Psoas muscle (tissue), 7 donors: ENCODE measurements at regions not wholly inside any gene's neighbourhood (a gene's known extent, or its start where the extent isn't known, plus 50 kb on each side); places are given as distances from the start of the nearest gene placed in this dataset.

Source experiments
- ATAC-seq, 4 donors: fragments of 200-7000 bp; cut with Tn5 transposase; one replicate each; pipeline ENCODE4 v1.9.1; 2020; ENCODE audit warnings: moderate library complexity in 3 of 4, mild to moderate bottlenecking in 2 of 4
- DNase-seq, 2 donors: peaks; one replicate each; pipeline ENCODE4 v3.0.0-alpha.2; 2020
- H3K27ac ChIP-seq: fragments of 200-600 bp; one replicate; pipeline ENCODE4 v1.8.0; 2022
- H3K27me3 ChIP-seq, 3 donors: fragments of 200-600 bp in 1 of 3; one replicate each; pipeline versions ENCODE4 v1.6.1 to v1.8.0; 2013 to 2022; ENCODE audit warnings: low read length in 2 of 3, mild to moderate bottlenecking in 2 of 3, moderate library complexity in 1 of 3; ENCODE audit not compliant: insufficient read depth in 3 of 3
- H3K36me3 ChIP-seq, 2 donors: fragments of 200-600 bp in 1 of 2; one replicate each; pipeline versions ENCODE4 v1.6.1 to v1.8.0; 2013 to 2022; ENCODE audit warnings: low read depth in 1 of 2, mild to moderate bottlenecking in 1 of 2, moderate library complexity in 1 of 2; ENCODE audit not compliant: insufficient read depth in 1 of 2
- H3K4me1 ChIP-seq: fragments of 200-600 bp; one replicate; pipeline ENCODE4 v1.8.0; 2022
- H3K4me3 ChIP-seq: fragments of 200-600 bp; one replicate; pipeline ENCODE4 v1.8.0; 2022; ENCODE audit warnings: mild to moderate bottlenecking
- H3K9me3 ChIP-seq: fragments of 200-600 bp; one replicate; pipeline ENCODE4 v1.8.0; 2022
- CTCF ChIP-seq: fragments of 200-600 bp; IDR thresholded peaks from one replicate; pipeline ENCODE4 v1.8.0; 2022; ENCODE audit warnings: antibody characterized with exemption
- WGBS, 3 donors: extraction: QIAGEN DNeasy Blood & Tissue Kit; methylation state at CpG; one replicate each; pipeline versions ENCODE4 v1.1.6 to v1.1.7; 2013; 5-methylcytosine and 5-hydroxymethylcytosine counted together
- intact Hi-C, 2 donors: fragments of 100-400 bp; cut with DNase I; formaldehyde crosslinking; loops; one replicate each; pipeline versions ENCODE4 v1.11.0 to v1.14.2; 2022
- donor health status: healthy with polysubstance abuse.
- donor health status: DM: no; HTN: no; CAD: no; lungs with moderate emphysema.
- donor health status: Bipolar disorder and iron deficiency.
- donor health status: healthy.
- donor health status: DM: yes; HTN: yes; CAD: no.
- donor health status: DM: no; HTN: no; CAD: no.
- donor health status: DM: yes; HTN: yes; CAD: no.

GRCh38 chr3:5563537-5564277 is 376.2 kb downstream of the EDEM1 start:
- no peaks in the 10 kb centered on the region for H3K36me3 ChIP-seq
- no peak overlapping the region for H3K4me3 ChIP-seq
- ATAC-seq, result no peak
- intact Hi-C loops, result no loop called here
- no peak for DNase-seq
- no peak overlapping the region for H3K27ac ChIP-seq
- H3K4me1 ChIP-seq, result no peaks in the 10 kb centered on the region
- 77 to 79% (median 78%) methylated on average over 7 of the region's 7 CpGs for WGBS, 3 donors
- H3K27me3 ChIP-seq, result no peaks in the 10 kb centered on the region
- no peak for TF ChIP-seq CTCF
- no peaks in the 10 kb centered on the region for H3K9me3 ChIP-seq

GRCh38 chr3:5564278-5564666 is 376.8 kb downstream of the EDEM1 start:
- intact Hi-C loops, result no loop called here
- ATAC-seq (no peak), DNase-seq (no peak)
- no peaks in the 10 kb centered on the region for H3K27me3 ChIP-seq
- no peak overlapping the region for H3K4me3 ChIP-seq
- WGBS, 3 donors, result 74 to 84% (median 79%) methylated on average over 2 of the region's 2 CpGs
- no peak for TF ChIP-seq CTCF
- no peaks in the 10 kb centered on the region for H3K9me3 ChIP-seq
- no peaks in the 10 kb centered on the region for H3K36me3 ChIP-seq
- no peak overlapping the region for H3K27ac ChIP-seq
- H3K4me1 ChIP-seq, result no peaks in the 10 kb centered on the region

- DNase-seq (no peak), ATAC-seq (no peak)
- H3K36me3 ChIP-seq, result no peaks in the 10 kb centered on the region
- no peaks in the 10 kb centered on the region for H3K27me3 ChIP-seq
- no peak overlapping the region for H3K27ac ChIP-seq
- no peak overlapping the region for H3K4me3 ChIP-seq
- intact Hi-C loops, result no loop called here
- no peaks in the 10 kb centered on the region for H3K9me3 ChIP-seq
- no peak for TF ChIP-seq CTCF
- no peaks in the 10 kb centered on the region for H3K4me1 ChIP-seq
- WGBS, 3 donors, result 43 to 56% (median 45%) methylated on average over 4 of the region's 4 CpGs
Observed at GRCh38 chr3:5565026-5565425, 377.5 kb downstream of the EDEM1 start.

GRCh38 chr3:5567113-5567512 is 379.6 kb downstream of the EDEM1 start:
- intact Hi-C loops, result no loop called here
- ATAC-seq, result no peak
- WGBS, 3 donors, result 71 to 77% (median 75%) methylated on average over 2 of the region's 2 CpGs
- Histone ChIP-seq H3K27ac (no peak overlapping the region), H3K27me3 (no peaks in the 10 kb centered on the region), H3K4me3 (no peak overlapping the region), H3K4me1 (no peaks in the 10 kb centered on the region), H3K9me3 (no peaks in the 10 kb centered on the region), H3K36me3 (no peaks in the 10 kb centered on the region)
- TF ChIP-seq CTCF, result no peak
- no peak for DNase-seq

GRCh38 chr3:5568451-5568850 is 380.9 kb downstream of the EDEM1 start:
- no peaks in the 10 kb centered on the region for H3K4me1 ChIP-seq
- intact Hi-C loops, result no loop called here
- no peak overlapping the region for H3K27ac ChIP-seq
- no peaks in the 10 kb centered on the region for H3K36me3 ChIP-seq
- H3K9me3 ChIP-seq, result no peaks in the 10 kb centered on the region
- no peaks in the 10 kb centered on the region for H3K27me3 ChIP-seq
- H3K4me3 ChIP-seq, result no peak overlapping the region
- WGBS, 3 donors, result 27 to 32% (median 30%) methylated on average over 5 of the region's 5 CpGs
- no peak for DNase-seq
- ATAC-seq, result no peak
- TF ChIP-seq CTCF, result no peak
